Tibial nerve (tissue), 4 donors: ENCODE measurements at regions not wholly inside any gene's neighbourhood (a gene's known extent, or its start where the extent isn't known, plus 50 kb on each side); places are given as distances from the start of the nearest gene placed in this dataset.

Source experiments
- CTCF ChIP-seq, 5 experiments: fragments of 200-600 bp in 3 of 5; fragments of 450-650 bp in 2 of 5; sonication (generic) in 3 of 5; IDR thresholded peaks; one replicate each; pipeline ENCODE4 v1.5.1; 2016 to 2019; ENCODE audit warnings: antibody characterized with exemption in 5 of 5, mild to moderate bottlenecking in 3 of 5, moderate library complexity in 2 of 5
- EP300 ChIP-seq, 2 donors: sonication (generic); formaldehyde crosslinking; IDR thresholded peaks; one replicate each; pipeline ENCODE4 v1.6.1; 2017; ENCODE audit warnings: antibody characterized with exemption in 2 of 2, mild to moderate bottlenecking in 1 of 2
- POLR2A ChIP-seq, 2 donors: fragments of 450-650 bp; IDR thresholded peaks; one replicate each; pipeline ENCODE4 v1.6.1; 2017; ENCODE audit warnings: antibody characterized with exemption in 2 of 2, mild to moderate bottlenecking in 2 of 2, moderate library complexity in 2 of 2

GRCh38 chr13:90746230-90746629 lies 601.3 kb upstream of the MIR17HG start:
- TF ChIP-seq CTCF (IDR thresholded peaks at IDR 0.05) (no peak), EP300 (IDR thresholded peaks at IDR 0.05) (no peak), POLR2A (IDR thresholded peaks at IDR 0.05) (no peak)
